Endodermal cell (in vitro differentiated cells): ENCODE measurements at regions not wholly inside any gene's neighbourhood (a gene's known extent, or its start where the extent isn't known, plus 50 kb on each side); places are given as distances from the start of the nearest gene placed in this dataset.

Source experiments
- DNase-seq: peaks from one replicate; pipeline ENCODE4 v3.0.0-alpha.2; 2017
- H3K27ac ChIP-seq: 2 replicates; pipeline ENCODE4 v1.5.1; 2013; ENCODE audit warnings: mild to moderate bottlenecking, low read depth, low read length, moderate library complexity
- H3K27me3 ChIP-seq: 2 replicates; pipeline ENCODE4 v1.6.1; 2013; ENCODE audit warnings: mild to moderate bottlenecking, low read length, moderate library complexity; ENCODE audit not compliant: insufficient read depth, control insufficient read depth, poor library complexity, severe bottlenecking
- H3K36me3 ChIP-seq: 2 replicates; pipeline ENCODE4 v1.7.0; 2013; ENCODE audit warnings: mild to moderate bottlenecking, low read length, moderate library complexity; ENCODE audit not compliant: control insufficient read depth, insufficient read depth
- H3K4me1 ChIP-seq: one replicate; pipeline ENCODE4 v1.7.0; 2013; ENCODE audit warnings: low read length; ENCODE audit not compliant: control insufficient read depth, insufficient read depth
- H3K4me3 ChIP-seq: 2 replicates; pipeline ENCODE4 v1.5.1; 2013; ENCODE audit warnings: mild to moderate bottlenecking, low read length, moderate library complexity
- H3K9ac ChIP-seq: 2 replicates; pipeline ENCODE4 v1.6.1; 2013; ENCODE audit warnings: mild to moderate bottlenecking, low read length, moderate library complexity; ENCODE audit not compliant: poor library complexity, severe bottlenecking; ENCODE audit errors: extremely low read depth
- H3K9me3 ChIP-seq: 2 replicates; pipeline ENCODE4 v1.6.1; 2013; ENCODE audit warnings: mild to moderate bottlenecking, low read length, moderate library complexity; ENCODE audit not compliant: control insufficient read depth
- H3K27ac Mint-ChIP-seq: 2 replicates; pipeline ENCODE4 v1.8.0; 2020; ENCODE audit warnings: mixed read lengths
- H3K27me3 Mint-ChIP-seq: 2 replicates; pipeline ENCODE4 v1.8.0; 2021; ENCODE audit warnings: mild to moderate bottlenecking, mixed read lengths; ENCODE audit not compliant: insufficient read depth
- H3K36me3 Mint-ChIP-seq: 2 replicates; pipeline ENCODE4 v1.8.0; 2020; ENCODE audit warnings: low read depth, mixed read lengths
- H3K4me1 Mint-ChIP-seq: 2 replicates; pipeline ENCODE4 v1.8.0; 2020; ENCODE audit warnings: mixed read lengths
- H3K4me3 Mint-ChIP-seq: 2 replicates; pipeline ENCODE4 v1.8.0; 2020; ENCODE audit warnings: mild to moderate bottlenecking, moderate library complexity, mixed read lengths
- H3K9me3 Mint-ChIP-seq: 2 replicates; pipeline ENCODE4 v1.8.0; 2020; ENCODE audit warnings: mild to moderate bottlenecking, mixed read lengths
- WGBS, 2 experiments: methylation state at CpG; one replicate each; pipeline versions ENCODE4 v1.1.5 to v1.1.7; 2013; ENCODE audit warnings: missing lambda C conversion rate in 2 of 2, mixed read lengths in 1 of 2; ENCODE audit not compliant: insufficient coverage in 1 of 2, insufficient read length in 1 of 2; 5-methylcytosine and 5-hydroxymethylcytosine counted together
- TF ChIP-seq, protein P1 (sequence below): fragments of 200-600 bp; sonication (generic); conservative IDR thresholded peaks from 2 replicates; pipeline ENCODE4 v1.5.0; 2021; ENCODE audit warnings: antibody characterized with exemption, mild to moderate bottlenecking

DNA sequence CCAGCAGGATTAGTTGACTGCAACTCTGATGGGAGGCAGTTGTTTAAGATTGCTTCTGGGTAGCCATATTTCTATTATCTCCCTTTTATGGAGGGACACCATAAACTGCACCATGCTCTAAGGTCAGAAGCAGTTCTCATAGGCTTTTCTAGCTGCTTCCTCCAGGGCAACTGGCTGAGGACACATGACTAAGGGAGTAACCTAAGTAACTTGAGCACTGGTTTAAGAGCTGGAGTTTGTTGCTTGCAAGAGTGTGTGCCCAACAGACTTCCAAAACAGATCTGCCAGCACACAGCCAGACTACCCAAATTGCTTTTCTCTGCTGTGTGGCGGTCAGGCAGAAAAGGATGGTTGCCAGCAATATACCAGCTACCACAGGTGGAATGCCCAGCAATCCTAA is 111.2 kb upstream of the LHX8 start:
- H3K9me3 Mint-ChIP-seq, result no peaks in the 10 kb centered on the region
- 96% methylated on average over 1 of the region's 1 CpG; no CpG with 5 or more reads in 1 of the 2 experiments for WGBS, 2 experiments
- no peaks in the 10 kb centered on the region for H3K27me3 Mint-ChIP-seq
- Histone ChIP-seq H3K4me1 (no peaks in the 10 kb centered on the region), H3K36me3 (no peaks in the 10 kb centered on the region), H3K27ac (no peak overlapping the region), H3K9me3 (no peaks in the 10 kb centered on the region), H3K27me3 (no peaks in the 10 kb centered on the region), H3K9ac (no peak overlapping the region), H3K4me3 (no peak overlapping the region)
- TF ChIP-seq, protein P1, sequence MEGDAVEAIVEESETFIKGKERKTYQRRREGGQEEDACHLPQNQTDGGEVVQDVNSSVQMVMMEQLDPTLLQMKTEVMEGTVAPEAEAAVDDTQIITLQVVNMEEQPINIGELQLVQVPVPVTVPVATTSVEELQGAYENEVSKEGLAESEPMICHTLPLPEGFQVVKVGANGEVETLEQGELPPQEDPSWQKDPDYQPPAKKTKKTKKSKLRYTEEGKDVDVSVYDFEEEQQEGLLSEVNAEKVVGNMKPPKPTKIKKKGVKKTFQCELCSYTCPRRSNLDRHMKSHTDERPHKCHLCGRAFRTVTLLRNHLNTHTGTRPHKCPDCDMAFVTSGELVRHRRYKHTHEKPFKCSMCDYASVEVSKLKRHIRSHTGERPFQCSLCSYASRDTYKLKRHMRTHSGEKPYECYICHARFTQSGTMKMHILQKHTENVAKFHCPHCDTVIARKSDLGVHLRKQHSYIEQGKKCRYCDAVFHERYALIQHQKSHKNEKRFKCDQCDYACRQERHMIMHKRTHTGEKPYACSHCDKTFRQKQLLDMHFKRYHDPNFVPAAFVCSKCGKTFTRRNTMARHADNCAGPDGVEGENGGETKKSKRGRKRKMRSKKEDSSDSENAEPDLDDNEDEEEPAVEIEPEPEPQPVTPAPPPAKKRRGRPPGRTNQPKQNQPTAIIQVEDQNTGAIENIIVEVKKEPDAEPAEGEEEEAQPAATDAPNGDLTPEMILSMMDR, result no peak
- H3K36me3 Mint-ChIP-seq, result no peaks in the 10 kb centered on the region
- no peak overlapping the region for H3K4me3 Mint-ChIP-seq
- H3K27ac Mint-ChIP-seq, result no peak overlapping the region
- no peaks in the 10 kb centered on the region for H3K4me1 Mint-ChIP-seq
- no peak for DNase-seq

DNA sequence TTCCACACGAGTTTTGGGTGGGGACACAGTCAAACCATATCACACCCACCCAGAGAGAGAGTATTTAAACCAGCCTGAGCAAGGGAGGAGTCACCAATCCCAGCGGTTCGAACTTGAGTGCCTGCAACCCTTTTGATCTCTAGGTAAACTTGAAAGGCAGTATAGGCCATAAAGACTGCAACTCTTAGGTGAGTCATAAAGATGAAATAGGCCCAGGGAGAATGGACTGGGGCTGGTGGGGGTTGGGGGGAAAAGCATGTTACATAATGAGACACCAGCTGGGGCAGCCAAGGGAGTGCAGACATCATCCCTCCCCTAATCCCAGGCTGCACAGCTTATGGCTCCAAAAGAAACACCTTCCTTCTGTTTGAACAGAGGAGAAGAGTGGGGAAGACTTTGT is 99.8 kb upstream of the LHX8 start:
- H3K9me3 ChIP-seq, result peaks cover 4% of the 10 kb centered on the region
- Mint-ChIP-seq H3K27me3 (peaks cover 1% of the 10 kb centered on the region), H3K27ac (no peak overlapping the region), H3K36me3 (no peaks in the 10 kb centered on the region), H3K4me3 (no peak overlapping the region), H3K9me3 (peaks cover 20% of the 10 kb centered on the region), H3K4me1 (no peaks in the 10 kb centered on the region)
- WGBS, 2 experiments, result 71 to 90% methylated on average over 2 to 3 of the region's 3 CpGs
- no peaks in the 10 kb centered on the region for H3K36me3 ChIP-seq
- H3K4me3 ChIP-seq, result no peak overlapping the region
- TF ChIP-seq, protein P1, result no peak
- no peak for DNase-seq
- H3K27ac ChIP-seq, result no peak overlapping the region
- H3K4me1 ChIP-seq, result no peaks in the 10 kb centered on the region
- H3K27me3 ChIP-seq, result no peaks in the 10 kb centered on the region
- no peak overlapping the region for H3K9ac ChIP-seq

DNA sequence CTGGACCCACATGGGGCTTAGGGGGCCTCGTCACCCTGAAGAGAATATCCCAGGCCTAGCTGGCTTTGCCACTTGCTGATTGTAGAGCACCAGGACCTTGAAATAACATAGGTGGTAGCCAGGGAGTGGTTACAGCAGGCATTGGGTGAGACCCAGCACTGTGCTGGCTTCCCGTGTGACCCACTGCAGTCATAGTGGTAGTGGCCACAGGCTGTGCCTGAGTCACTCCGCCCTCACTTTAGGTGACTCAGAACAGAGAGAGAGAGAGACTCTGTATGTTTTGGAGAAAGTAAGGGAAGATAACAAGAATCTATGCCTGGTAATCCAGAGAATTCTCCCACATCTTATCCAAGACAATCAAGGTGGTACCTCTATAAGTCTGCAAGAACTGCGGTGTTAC is 98.7 kb upstream of the LHX8 start:
- WGBS, 2 experiments, result 93 to 100% methylated on average over 1 to 4 of the region's 4 CpGs

More for the DNA sequence above, 98.7 kb upstream of the LHX8 start:
- no peak overlapping the region for H3K4me3 Mint-ChIP-seq
- H3K27me3 Mint-ChIP-seq, result peaks cover 1% of the 10 kb centered on the region
- H3K9ac ChIP-seq, result no peak overlapping the region
- H3K4me3 ChIP-seq, result no peak overlapping the region
- no peaks in the 10 kb centered on the region for H3K36me3 Mint-ChIP-seq
- DNase-seq, result no peak
- H3K9me3 ChIP-seq, result peaks cover 10% of the 10 kb centered on the region
- peaks cover 32% of the 10 kb centered on the region for H3K9me3 Mint-ChIP-seq
- no peaks in the 10 kb centered on the region for H3K4me1 Mint-ChIP-seq
- H3K4me1 ChIP-seq, result no peaks in the 10 kb centered on the region
- H3K27ac Mint-ChIP-seq, result no peak overlapping the region
- H3K27me3 ChIP-seq, result no peaks in the 10 kb centered on the region
- H3K36me3 ChIP-seq, result no peaks in the 10 kb centered on the region
- TF ChIP-seq, protein P1, result no peak
- H3K27ac ChIP-seq, result no peak overlapping the region
